HCT116 (cell line): ENCODE measurements at regions not wholly inside any gene's neighbourhood (a gene's known extent, or its start where the extent isn't known, plus 50 kb on each side); places are given as distances from the start of the nearest gene placed in this dataset.
"Not testable (repeated sequence)": the region's sequence is repeated elsewhere in the genome, so short reads cannot be mapped to it uniquely, and the experiment has no call there.

ENCODE experiments used
- ATAC-seq: fragments of 200-7000 bp; cut with Tn5 transposase; 2 replicates; pipeline ENCODE4 v1.9.1; 2020; ENCODE audit warnings: mild to moderate bottlenecking, moderate library complexity
- BruUV-seq: library from RNA; stranded (reverse); fragments of 400-500 nt; replicated peaks from 2 replicates; lab custom pipeline; 2021; lab: Mats Ljungman, UMichigan
- CTCF ChIA-PET: fragments of 300-600 bp; sonication (Branson Sonifier 250); formaldehyde crosslinking; loops from one replicate; lab custom pipeline; 2021; ENCODE audit warnings: antibody characterized with exemption; lab: Charles Lee
- POLR2A ChIA-PET: fragments of 300-600, 350-600 bp; sonication (Branson Sonifier 250); formaldehyde crosslinking; loops from one replicate; lab custom pipeline; 2021; ENCODE audit warnings: antibody characterized with exemption; lab: Charles Lee
- RAD21 ChIA-PET, 2 experiments: fragments of 300-600 bp; sonication (Branson Sonifier 250); formaldehyde crosslinking; loops; one replicate each; lab custom pipeline; 2023; ENCODE audit warnings: low total read pairs in 2 of 2; ENCODE audit not compliant: uncharacterized antibody in 2 of 2, unreplicated experiment in 2 of 2, low non-redundant PET in 1 of 2; lab: Charles Lee
- DNase-seq: peaks from one replicate; pipeline ENCODE4 v3.0.0-alpha.2; 2010; ENCODE audit warnings: low read depth, low spot score
- H2AFZ ChIP-seq: fragments of 200-600 bp; shearing (Covaris generic), sonication (generic); 2 replicates; pipeline ENCODE4 v1.6.1; 2017; ENCODE audit warnings: low read depth, mixed run types, mixed read lengths, antibody characterized with exemption, low read length; ENCODE audit not compliant: poor library complexity, severe bottlenecking
- H3K27ac ChIP-seq: 2 replicates; pipeline ENCODE4 v1.5.1; 2012; ENCODE audit warnings: low read depth, low read length
- H3K27me3 ChIP-seq: fragments of 200-600 bp; sonication (generic); 2 replicates; pipeline ENCODE4 v1.6.1; 2016; ENCODE audit warnings: mixed run types, low read length, mixed read lengths; ENCODE audit not compliant: insufficient read depth
- H3K36me3 ChIP-seq, 2 experiments: fragments of 200-500 bp in 1 of 2; fragments of 200-600 bp in 1 of 2; sonication (Bioruptor generic) in 1 of 2; sonication (generic) in 1 of 2; 2 replicates each; pipeline versions ENCODE4 v1.5.1 to v1.6.1; 2014 to 2016; ENCODE audit warnings: low read length in 2 of 2, inconsistent platforms in 1 of 2, mixed read lengths in 1 of 2, mixed run types in 1 of 2; ENCODE audit not compliant: insufficient read depth in 2 of 2, control insufficient read depth in 1 of 2
- H3K4me1 ChIP-seq, 2 experiments: fragments of 200-600 bp in 1 of 2; sonication (generic) in 1 of 2; 2 replicates each; pipeline versions ENCODE4 v1.5.1 to v1.6.1; 2012 to 2017; ENCODE audit warnings: low read length in 2 of 2, inconsistent platforms in 1 of 2, mild to moderate bottlenecking in 1 of 2, mixed read lengths in 1 of 2, mixed run types in 1 of 2, moderate library complexity in 1 of 2; ENCODE audit not compliant: insufficient read depth in 2 of 2, control insufficient read depth in 1 of 2
- H3K4me2 ChIP-seq: fragments of 200-600 bp; sonication (generic); 2 replicates; pipeline ENCODE4 v1.6.1; 2017; ENCODE audit warnings: mixed run types, low read length, mixed read lengths
- H3K4me3 ChIP-seq, 2 experiments: fragments of 200-600 bp in 1 of 2; sonication (generic) in 1 of 2; replicated peaks in 1 of 2; 2 replicates each; pipeline ENCODE4 v1.5.1; 2011 to 2016; ENCODE audit warnings: low read length in 2 of 2, control low read depth in 1 of 2, low read depth in 1 of 2, mild to moderate bottlenecking in 1 of 2, mixed read lengths in 1 of 2, mixed run types in 1 of 2
- H3K79me2 ChIP-seq: fragments of 200-600 bp; sonication (generic); 2 replicates; pipeline ENCODE4 v1.6.1; 2017; ENCODE audit warnings: mild to moderate bottlenecking, mixed run types, low read length, moderate library complexity, mixed read lengths; ENCODE audit not compliant: insufficient read depth
- H3K9ac ChIP-seq: fragments of 200-600 bp; sonication (generic); 2 replicates; pipeline ENCODE4 v1.6.1; 2016; ENCODE audit warnings: low read length, mixed read lengths
- H3K9me2 ChIP-seq: fragments of 200-600 bp; sonication (generic), shearing (Covaris generic); 2 replicates; pipeline ENCODE4 v1.6.1; 2017; ENCODE audit warnings: mixed run types, mild to moderate bottlenecking, moderate library complexity; ENCODE audit not compliant: insufficient read depth
- H3K9me3 ChIP-seq, 2 experiments: fragments of 200-500 bp in 1 of 2; fragments of 200-600 bp in 1 of 2; sonication (Bioruptor generic) in 1 of 2; sonication (generic) in 1 of 2; 2 replicates each; pipeline ENCODE4 v1.6.1; 2014 to 2017; ENCODE audit warnings: low read length in 2 of 2, mixed read lengths in 2 of 2, inconsistent platforms in 1 of 2, low read depth in 1 of 2, mild to moderate bottlenecking in 1 of 2, mixed run types in 1 of 2, moderate library complexity in 1 of 2; ENCODE audit not compliant: control insufficient read depth in 1 of 2, insufficient read depth in 1 of 2
- H4K20me1 ChIP-seq: fragments of 200-600 bp; sonication (generic), shearing (Covaris generic); 2 replicates; pipeline ENCODE4 v1.6.1; 2017; ENCODE audit warnings: mixed run types, mild to moderate bottlenecking, moderate library complexity; ENCODE audit not compliant: insufficient read depth
- EZH2 ChIP-seq: fragments of 200-600 bp; sonication (generic); IDR thresholded peaks from 2 replicates; pipeline ENCODE4 v1.6.1; 2017; ENCODE audit warnings: antibody characterized with exemption, mixed run types
- EZH2phosphoT487 ChIP-seq: fragments of 200-600 bp; IDR thresholded peaks from 2 replicates; pipeline ENCODE4 v1.6.1; 2018; ENCODE audit warnings: antibody characterized with exemption, borderline replicate concordance
- FOSL1 ChIP-seq: IDR thresholded peaks from 2 replicates; pipeline ENCODE4 v1.6.1; 2012; ENCODE audit warnings: low read depth
- RAD21 ChIP-seq: IDR thresholded peaks from 2 replicates; pipeline ENCODE4 v1.6.1; 2012; ENCODE audit warnings: low read depth, mild to moderate bottlenecking
- YY1 ChIP-seq: IDR thresholded peaks from 2 replicates; pipeline ENCODE4 v1.6.1; 2011; ENCODE audit warnings: low read length, low read depth, moderate library complexity, mild to moderate bottlenecking; ENCODE audit not compliant: insufficient replicate concordance; ENCODE audit errors: extremely low read depth
- intact Hi-C: fragments of 100-400 bp; cut with micrococcal nuclease; formaldehyde crosslinking; loops from 2 replicates; pipeline ENCODE4 v1.10.0; 2022
- TF ChIP-seq, protein P1 (sequence below), 3 experiments: fragments of 200-600 bp in 1 of 3; sonication (generic) in 1 of 3; IDR thresholded peaks in 2 of 3; conservative IDR thresholded peaks in 1 of 3; 2 replicates each; pipeline ENCODE4 v1.5.1; 2012 to 2017; ENCODE audit warnings: low read depth in 2 of 3, low read length in 2 of 3, antibody characterized with exemption in 1 of 3, borderline replicate concordance in 1 of 3, control low read depth in 1 of 3, mild to moderate bottlenecking in 1 of 3, mixed read lengths in 1 of 3, mixed run types in 1 of 3, moderate library complexity in 1 of 3; ENCODE audit not compliant: insufficient read depth in 1 of 3

DNA sequence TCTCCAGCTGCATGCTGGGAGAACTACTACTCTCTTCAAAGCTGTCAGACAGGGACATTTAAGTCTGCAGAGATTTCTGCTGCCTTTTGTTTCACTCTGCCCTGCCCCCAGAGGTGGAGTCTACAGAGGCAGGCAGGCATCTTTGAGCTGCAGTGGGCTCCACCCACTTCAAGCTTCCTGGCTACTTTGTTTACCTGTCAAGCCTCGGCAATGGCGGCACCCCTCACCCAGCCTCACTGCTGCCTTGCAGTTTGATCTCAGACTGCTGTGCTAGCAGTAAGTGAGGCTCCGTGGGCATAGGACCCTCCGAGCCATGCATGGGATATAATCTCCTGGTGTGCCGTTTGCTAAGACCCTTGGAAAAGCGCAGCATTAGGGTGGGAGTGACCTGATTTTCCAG lies 61.7 kb downstream of the DMRTA1 start:
- DNase-seq, BruUV-seq: not testable (repeated sequence)

DNA sequence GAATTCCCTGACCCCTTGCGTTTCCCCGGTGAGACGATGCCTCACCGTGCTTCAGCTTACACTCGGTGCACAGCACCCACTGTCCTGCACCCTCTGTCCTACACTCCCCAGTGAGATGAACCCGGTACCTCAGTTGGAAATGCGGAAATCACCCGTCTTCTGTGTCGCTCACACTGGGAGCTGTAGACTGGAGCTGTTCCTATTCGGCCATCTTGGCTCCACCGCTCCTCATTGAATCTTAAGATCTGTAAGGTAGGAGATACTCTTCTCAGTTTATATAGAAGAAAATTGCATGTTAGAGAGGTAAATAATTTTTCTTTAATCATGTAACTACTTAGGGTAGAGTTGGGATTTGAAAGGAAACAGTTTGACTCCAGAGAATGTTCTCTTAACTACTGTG lies 62.2 kb downstream of the DMRTA1 start:
- no peaks in the 10 kb centered on the region for H3K9me2 ChIP-seq
- H3K4me2 ChIP-seq = no peak overlapping the region
- CTCF ChIA-PET = no interaction called here
- H3K36me3 ChIP-seq = no peaks in the 10 kb centered on the region
- BruUV-seq = no TSS peak
- no peaks in the 10 kb centered on the region for H3K9me3 ChIP-seq
- RAD21 ChIA-PET = no interaction called here
- no peaks in the 10 kb centered on the region for H3K27me3 ChIP-seq
- no peaks in the 10 kb centered on the region for H3K4me1 ChIP-seq
- no peaks in the 10 kb centered on the region for H3K79me2 ChIP-seq
- no peak overlapping the region for H2AFZ ChIP-seq
- no peak overlapping the region for H3K4me3 ChIP-seq
- TF ChIP-seq FOSL1 (no peak), YY1 (no peak), EZH2 (no peak), EZH2phosphoT487 (no peak), RAD21 (no peak)
- TF ChIP-seq, protein P1, sequence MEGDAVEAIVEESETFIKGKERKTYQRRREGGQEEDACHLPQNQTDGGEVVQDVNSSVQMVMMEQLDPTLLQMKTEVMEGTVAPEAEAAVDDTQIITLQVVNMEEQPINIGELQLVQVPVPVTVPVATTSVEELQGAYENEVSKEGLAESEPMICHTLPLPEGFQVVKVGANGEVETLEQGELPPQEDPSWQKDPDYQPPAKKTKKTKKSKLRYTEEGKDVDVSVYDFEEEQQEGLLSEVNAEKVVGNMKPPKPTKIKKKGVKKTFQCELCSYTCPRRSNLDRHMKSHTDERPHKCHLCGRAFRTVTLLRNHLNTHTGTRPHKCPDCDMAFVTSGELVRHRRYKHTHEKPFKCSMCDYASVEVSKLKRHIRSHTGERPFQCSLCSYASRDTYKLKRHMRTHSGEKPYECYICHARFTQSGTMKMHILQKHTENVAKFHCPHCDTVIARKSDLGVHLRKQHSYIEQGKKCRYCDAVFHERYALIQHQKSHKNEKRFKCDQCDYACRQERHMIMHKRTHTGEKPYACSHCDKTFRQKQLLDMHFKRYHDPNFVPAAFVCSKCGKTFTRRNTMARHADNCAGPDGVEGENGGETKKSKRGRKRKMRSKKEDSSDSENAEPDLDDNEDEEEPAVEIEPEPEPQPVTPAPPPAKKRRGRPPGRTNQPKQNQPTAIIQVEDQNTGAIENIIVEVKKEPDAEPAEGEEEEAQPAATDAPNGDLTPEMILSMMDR (IDR thresholded peaks at IDR 0.05 in 2 of 3, conservative IDR thresholded peaks at IDR 0.05 in 1 of 3; ENCODE audit: borderline replicate concordance in 1 of 3, insufficient read depth in 1 of 3, low read depth in 2 of 3, low read length in 2 of 3) = no peak
- TF ChIP-seq, all 23 proteins: peak for 0
- no peak for ATAC-seq
- POLR2A ChIA-PET = no interaction called here
- Histone ChIP-seq H3K27ac (no peak overlapping the region), H3K9ac (no peak overlapping the region), H4K20me1 (no peaks in the 10 kb centered on the region)
- DNase-seq = no peak
- intact Hi-C loops = no loop called here

More for the DNA sequence above, 61.7 kb downstream of the DMRTA1 start:
- H3K27ac ChIP-seq, H4K20me1 ChIP-seq, H3K9me3 ChIP-seq, H3K27me3 ChIP-seq, H3K79me2 ChIP-seq, H3K9me2 ChIP-seq, intact Hi-C loops, H3K4me3 ChIP-seq, ATAC-seq, POLR2A ChIA-PET, CTCF ChIA-PET, H3K36me3 ChIP-seq, H2AFZ ChIP-seq, H3K4me2 ChIP-seq, H3K4me1 ChIP-seq, RAD21 ChIA-PET, H3K9ac ChIP-seq: not testable (repeated sequence)
